ENCODE measurements at regions not wholly inside any gene's neighbourhood (a gene's known extent, or its start where the extent isn't known, plus 50 kb on each side); places are given as distances from the start of the nearest gene placed in this dataset.

GRCh38 chr3:73326396-73326795, 264.9 kb downstream of the EBLN2 start:
- FAIRE-seq (no peak), DNase-seq (ENCODE audit: insufficient read length, low spot score) (no peak)
- TF ChIP-seq CTCF (IDR thresholded peaks at IDR 0.05; ENCODE audit: insufficient read depth, missing control alignments) = no peak

GRCh38 chr3:73327052-73327451, 265.6 kb downstream of the EBLN2 start:
- FAIRE-seq (no peak), DNase-seq (ENCODE audit: insufficient read length, low spot score) (no peak)
- TF ChIP-seq CTCF (IDR thresholded peaks at IDR 0.05; ENCODE audit: insufficient read depth, missing control alignments) = no peak

All from D721Med (cell line).